Thoracic aorta (tissue), 2 donors: ENCODE measurements at regions not wholly inside any gene's neighbourhood (a gene's known extent, or its start where the extent isn't known, plus 50 kb on each side); places are given as distances from the start of the nearest gene placed in this dataset.

Experiments used
- ATAC-seq: fragments of 150-250 bp; one replicate; pipeline ENCODE4 v1.8.0; 2017; ENCODE audit warnings: low read depth; ENCODE audit not compliant: insufficient number of reproducible peaks, low FRiP score
- DNase-seq: peaks from one replicate; pipeline ENCODE4 v3.0.0-alpha.2; 2020; ENCODE audit warnings: low spot score
- H3K27ac ChIP-seq, 2 donors: fragments of 200-600 bp; sonication (generic); 1 replicate in 1 of 2; 2 replicates in 1 of 2; pipeline ENCODE4 v1.5.1; 2016; ENCODE audit warnings: mild to moderate bottlenecking in 2 of 2, moderate library complexity in 2 of 2
- H3K27me3 ChIP-seq: fragments of 200-600 bp; sonication (generic); replicated peaks from 2 replicates; pipeline ENCODE4 v1.6.0; 2016; ENCODE audit warnings: mild to moderate bottlenecking; ENCODE audit not compliant: insufficient read depth
- H3K36me3 ChIP-seq: fragments of 200-600 bp; sonication (generic); one replicate; pipeline ENCODE4 v1.5.1; 2016
- H3K4me1 ChIP-seq, 2 donors: fragments of 200-600 bp; sonication (generic); 1 replicate in 1 of 2; 2 replicates in 1 of 2; pipeline versions ENCODE4 v1.5.1 to v1.6.0; 2016; ENCODE audit warnings: low read depth in 2 of 2, mild to moderate bottlenecking in 1 of 2; ENCODE audit not compliant: control insufficient read depth in 1 of 2
- H3K4me3 ChIP-seq: fragments of 200-600 bp; sonication (generic); 2 replicates; pipeline ENCODE4 v1.5.1; 2016; ENCODE audit warnings: mild to moderate bottlenecking
- H3K9me3 ChIP-seq: fragments of 200-600 bp; sonication (generic); 2 replicates; pipeline ENCODE4 v1.5.1; 2016
- CTCF ChIP-seq: fragments of 200-600 bp; sonication (generic); IDR thresholded peaks from one replicate; pipeline ENCODE4 v1.5.1; 2019; ENCODE audit warnings: antibody characterized with exemption

- DNase-seq (no peak), ATAC-seq (no peak)
- Histone ChIP-seq H3K9me3 (no peaks in the 10 kb centered on the region), H3K27me3 (no peaks in the 10 kb centered on the region), H3K27ac (no peak overlapping the region), H3K4me1 (no peaks in the 10 kb centered on the region), H3K4me3 (no peak overlapping the region), H3K36me3 (no peaks in the 10 kb centered on the region)
- TF ChIP-seq CTCF = no peak
Measured at GRCh38 chr4:107187091-107187490, 151.0 kb upstream of the DKK2 start.

DNA sequence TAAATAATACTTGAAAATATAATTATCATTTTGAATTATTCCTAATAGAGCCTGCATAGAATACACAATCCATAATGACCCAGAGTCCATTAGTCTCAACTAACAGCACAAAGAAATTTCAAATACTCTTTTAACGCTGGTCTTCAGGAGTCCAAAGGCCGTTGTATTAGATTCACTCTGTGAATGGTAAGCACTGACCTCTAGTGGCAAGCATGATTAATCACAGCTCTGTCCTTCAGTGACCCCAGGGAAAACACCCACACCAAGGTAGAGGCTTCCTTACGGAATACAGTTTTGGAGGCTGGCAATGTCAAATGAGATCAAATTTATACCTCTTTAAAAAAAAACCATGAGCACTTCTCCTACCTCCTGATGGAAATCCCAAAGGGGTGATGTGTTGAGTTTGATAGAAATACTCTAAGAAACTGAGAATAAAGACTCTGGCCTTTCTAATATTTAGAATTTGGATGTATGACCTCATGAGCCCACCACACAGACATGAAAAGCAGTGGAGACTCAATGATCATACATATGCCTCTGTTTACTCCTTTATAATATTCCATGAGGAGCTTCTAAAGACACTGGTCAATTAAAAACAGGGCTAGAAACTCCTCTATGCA lies 147.2 kb upstream of the DKK2 start:
- Histone ChIP-seq H3K27me3 (no peaks in the 10 kb centered on the region), H3K4me1 (no peaks in the 10 kb centered on the region)

GRCh38 chr4:107182347-107182746 lies 146.2 kb upstream of the DKK2 start:
- no peak for ATAC-seq

More for the DNA sequence above, 147.2 kb upstream of the DKK2 start:
- TF ChIP-seq CTCF = peak; percentile 79
- ATAC-seq = peak; percentile 88
- Histone ChIP-seq H3K36me3 (no peaks in the 10 kb centered on the region), H3K27ac (no peak overlapping the region), H3K4me3 (no peak overlapping the region), H3K9me3 (no peaks in the 10 kb centered on the region)
- no peak for DNase-seq

GRCh38 chr4:107166873-107167450 lies 130.8 kb upstream of the DKK2 start:
- H3K27ac ChIP-seq = no peak overlapping the region
- no peak for TF ChIP-seq CTCF
- DNase-seq = no peak
- H3K4me1 ChIP-seq = no peaks in the 10 kb centered on the region
- peaks cover 4% of the 10 kb centered on the region for H3K9me3 ChIP-seq
- ATAC-seq = no peak
- H3K36me3 ChIP-seq = no peaks in the 10 kb centered on the region
- no peak overlapping the region for H3K4me3 ChIP-seq
- H3K27me3 ChIP-seq = no peaks in the 10 kb centered on the region

More at GRCh38 chr4:107182347-107182746, 146.2 kb upstream of the DKK2 start:
- Histone ChIP-seq H3K36me3 (no peaks in the 10 kb centered on the region), H3K4me1 (no peaks in the 10 kb centered on the region), H3K27ac (no peak overlapping the region), H3K4me3 (no peak overlapping the region), H3K27me3 (no peaks in the 10 kb centered on the region), H3K9me3 (no peaks in the 10 kb centered on the region)
- DNase-seq = no peak
- no peak for TF ChIP-seq CTCF

DNA sequence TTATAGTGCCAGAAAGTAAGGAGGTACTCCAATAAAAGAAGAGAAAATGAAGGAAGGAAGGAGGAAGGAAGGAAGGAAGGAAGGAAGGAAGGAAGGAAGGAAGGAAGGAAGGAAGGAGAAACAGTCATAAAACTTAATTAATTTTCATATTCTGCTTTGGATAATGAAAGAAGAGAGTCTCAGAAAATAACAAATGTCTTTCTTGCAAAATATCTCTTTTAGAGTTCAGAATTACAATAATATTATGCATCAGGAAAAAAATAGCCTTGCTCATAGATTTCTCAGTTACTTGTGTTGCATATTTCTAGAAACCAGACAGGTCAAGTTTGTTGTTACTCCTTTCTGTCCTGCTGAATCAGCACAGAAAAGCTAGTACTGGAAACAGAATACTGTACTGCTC lies 130.1 kb upstream of the DKK2 start:
- no peak overlapping the region for H3K4me3 ChIP-seq
- DNase-seq (no peak), ATAC-seq (no peak)
- no peaks in the 10 kb centered on the region for H3K36me3 ChIP-seq
- H3K4me1 ChIP-seq = no peaks in the 10 kb centered on the region
- peaks cover 4% of the 10 kb centered on the region for H3K9me3 ChIP-seq
- no peak for TF ChIP-seq CTCF
- no peaks in the 10 kb centered on the region for H3K27me3 ChIP-seq
- no peak overlapping the region for H3K27ac ChIP-seq
